NCI-H128 (cell line): ENCODE measurements at regions not wholly inside any gene's neighbourhood (a gene's known extent, or its start where the extent isn't known, plus 50 kb on each side); places are given as distances from the start of the nearest gene placed in this dataset.
"Not testable (repeated sequence)": the region's sequence is repeated elsewhere in the genome, so short reads cannot be mapped to it uniquely, and the experiment has no call there.

Experiments
- DNase-seq: peaks from one replicate; lab custom pipeline; 2025; ENCODE audit not compliant: unreplicated experiment; lab: John Stamatoyannopoulos, UW

- no peak for DNase-seq
These were observed 183.0 kb downstream of the IGLL1 start for GRCh38 chr22:23397008-23397612.

- no peak for DNase-seq
These were observed 183.6 kb downstream of the IGLL1 start for GRCh38 chr22:23396362-23397007.

GRCh38 chr22:23395530-23396361 lies 184.3 kb downstream of the IGLL1 start:
- no peak for DNase-seq

- no peak for DNase-seq
These were observed 185.4 kb downstream of the IGLL1 start for GRCh38 chr22:23394525-23395326.

GRCh38 chr22:23393721-23394320 lies 186.3 kb downstream of the IGLL1 start:
- no peak for DNase-seq

GRCh38 chr22:23393199-23393598 lies 186.9 kb downstream of the IGLL1 start:
- not testable (repeated sequence) for DNase-seq

GRCh38 chr22:23392420-23393121 lies 187.5 kb downstream of the IGLL1 start:
- DNase-seq = no peak

- no peak for DNase-seq
These were observed 189.1 kb downstream of the IGLL1 start for GRCh38 chr22:23391022-23391421.

- DNase-seq = no peak
These were observed 190.6 kb downstream of the IGLL1 start for GRCh38 chr22:23389271-23390071.

- no peak for DNase-seq
These were observed 191.6 kb downstream of the IGLL1 start for GRCh38 chr22:23388517-23388890.

- no peak for DNase-seq
These were observed 192.1 kb downstream of the IGLL1 start for GRCh38 chr22:23387827-23388516.

GRCh38 chr22:23386822-23387580 lies 193.1 kb downstream of the IGLL1 start:
- DNase-seq = no peak

GRCh38 chr22:23385678-23386631 lies 194.1 kb downstream of the IGLL1 start:
- DNase-seq = peak; percentile 3

- no peak for DNase-seq
These were observed 195.0 kb downstream of the IGLL1 start for GRCh38 chr22:23384923-23385677.

- DNase-seq = no peak
These were observed 195.7 kb downstream of the IGLL1 start for GRCh38 chr22:23384431-23384830.
